ENCODE measurements at regions not wholly inside any gene's neighbourhood (a gene's known extent, or its start where the extent isn't known, plus 50 kb on each side); places are given as distances from the start of the nearest gene placed in this dataset.

DNA sequence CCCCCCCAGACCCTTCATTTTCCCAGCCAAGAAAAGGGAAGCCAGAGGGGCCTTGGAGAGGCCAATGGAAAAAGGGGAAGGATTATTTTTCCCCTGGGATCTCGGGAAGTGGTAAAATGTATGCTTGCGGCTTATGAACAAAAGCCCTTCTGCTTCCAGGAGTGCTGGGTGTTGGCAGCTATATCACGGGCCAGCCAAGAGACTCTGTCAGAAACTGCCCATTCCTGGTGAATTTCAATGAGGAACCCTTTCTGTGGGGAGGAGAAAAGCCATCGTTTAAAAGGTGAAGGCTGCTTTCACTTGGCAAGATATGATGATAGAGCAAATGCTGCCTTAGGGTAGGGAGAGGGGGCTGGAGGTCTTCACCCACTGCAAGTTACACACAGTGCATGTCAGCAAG, 69.7 kb upstream of the ZC3H12A start:
- TF ChIP-seq, protein P1, sequence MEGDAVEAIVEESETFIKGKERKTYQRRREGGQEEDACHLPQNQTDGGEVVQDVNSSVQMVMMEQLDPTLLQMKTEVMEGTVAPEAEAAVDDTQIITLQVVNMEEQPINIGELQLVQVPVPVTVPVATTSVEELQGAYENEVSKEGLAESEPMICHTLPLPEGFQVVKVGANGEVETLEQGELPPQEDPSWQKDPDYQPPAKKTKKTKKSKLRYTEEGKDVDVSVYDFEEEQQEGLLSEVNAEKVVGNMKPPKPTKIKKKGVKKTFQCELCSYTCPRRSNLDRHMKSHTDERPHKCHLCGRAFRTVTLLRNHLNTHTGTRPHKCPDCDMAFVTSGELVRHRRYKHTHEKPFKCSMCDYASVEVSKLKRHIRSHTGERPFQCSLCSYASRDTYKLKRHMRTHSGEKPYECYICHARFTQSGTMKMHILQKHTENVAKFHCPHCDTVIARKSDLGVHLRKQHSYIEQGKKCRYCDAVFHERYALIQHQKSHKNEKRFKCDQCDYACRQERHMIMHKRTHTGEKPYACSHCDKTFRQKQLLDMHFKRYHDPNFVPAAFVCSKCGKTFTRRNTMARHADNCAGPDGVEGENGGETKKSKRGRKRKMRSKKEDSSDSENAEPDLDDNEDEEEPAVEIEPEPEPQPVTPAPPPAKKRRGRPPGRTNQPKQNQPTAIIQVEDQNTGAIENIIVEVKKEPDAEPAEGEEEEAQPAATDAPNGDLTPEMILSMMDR (IDR thresholded peaks at IDR 0.05): no peak
- TF ChIP-seq, protein P2, sequence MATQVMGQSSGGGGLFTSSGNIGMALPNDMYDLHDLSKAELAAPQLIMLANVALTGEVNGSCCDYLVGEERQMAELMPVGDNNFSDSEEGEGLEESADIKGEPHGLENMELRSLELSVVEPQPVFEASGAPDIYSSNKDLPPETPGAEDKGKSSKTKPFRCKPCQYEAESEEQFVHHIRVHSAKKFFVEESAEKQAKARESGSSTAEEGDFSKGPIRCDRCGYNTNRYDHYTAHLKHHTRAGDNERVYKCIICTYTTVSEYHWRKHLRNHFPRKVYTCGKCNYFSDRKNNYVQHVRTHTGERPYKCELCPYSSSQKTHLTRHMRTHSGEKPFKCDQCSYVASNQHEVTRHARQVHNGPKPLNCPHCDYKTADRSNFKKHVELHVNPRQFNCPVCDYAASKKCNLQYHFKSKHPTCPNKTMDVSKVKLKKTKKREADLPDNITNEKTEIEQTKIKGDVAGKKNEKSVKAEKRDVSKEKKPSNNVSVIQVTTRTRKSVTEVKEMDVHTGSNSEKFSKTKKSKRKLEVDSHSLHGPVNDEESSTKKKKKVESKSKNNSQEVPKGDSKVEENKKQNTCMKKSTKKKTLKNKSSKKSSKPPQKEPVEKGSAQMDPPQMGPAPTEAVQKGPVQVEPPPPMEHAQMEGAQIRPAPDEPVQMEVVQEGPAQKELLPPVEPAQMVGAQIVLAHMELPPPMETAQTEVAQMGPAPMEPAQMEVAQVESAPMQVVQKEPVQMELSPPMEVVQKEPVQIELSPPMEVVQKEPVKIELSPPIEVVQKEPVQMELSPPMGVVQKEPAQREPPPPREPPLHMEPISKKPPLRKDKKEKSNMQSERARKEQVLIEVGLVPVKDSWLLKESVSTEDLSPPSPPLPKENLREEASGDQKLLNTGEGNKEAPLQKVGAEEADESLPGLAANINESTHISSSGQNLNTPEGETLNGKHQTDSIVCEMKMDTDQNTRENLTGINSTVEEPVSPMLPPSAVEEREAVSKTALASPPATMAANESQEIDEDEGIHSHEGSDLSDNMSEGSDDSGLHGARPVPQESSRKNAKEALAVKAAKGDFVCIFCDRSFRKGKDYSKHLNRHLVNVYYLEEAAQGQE (IDR thresholded peaks at IDR 0.05; ENCODE audit: low read depth, low read length): no peak
- TF ChIP-seq RCOR1 (IDR thresholded peaks at IDR 0.05; ENCODE audit: low read length): no peak

Data from SK-N-SH (cell line).